ENCODE measurements at regions not wholly inside any gene's neighbourhood (a gene's known extent, or its start where the extent isn't known, plus 50 kb on each side); places are given as distances from the start of the nearest gene placed in this dataset.

DNA sequence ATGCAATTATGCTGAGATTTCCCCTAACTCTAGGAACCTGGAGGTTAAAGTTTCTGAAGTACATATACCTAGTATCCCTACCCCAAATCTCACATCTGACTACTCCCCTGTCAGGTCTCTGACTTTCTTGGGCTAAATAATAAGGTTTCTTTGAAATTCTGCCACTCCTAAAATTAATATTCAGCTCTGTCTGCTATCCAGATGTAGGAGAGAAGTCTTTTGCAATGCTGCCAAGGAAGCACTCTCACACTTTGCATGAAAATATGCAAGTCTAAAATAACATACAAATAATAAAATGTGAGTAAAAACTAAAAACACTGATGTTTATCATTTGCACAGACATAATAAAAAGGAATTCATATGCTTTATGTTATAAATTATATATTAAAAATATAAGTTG, 196.9 kb upstream of the LRFN5 start:
- no peak for DNase-seq (ENCODE audit: low read depth in 2 of 2)

DNA sequence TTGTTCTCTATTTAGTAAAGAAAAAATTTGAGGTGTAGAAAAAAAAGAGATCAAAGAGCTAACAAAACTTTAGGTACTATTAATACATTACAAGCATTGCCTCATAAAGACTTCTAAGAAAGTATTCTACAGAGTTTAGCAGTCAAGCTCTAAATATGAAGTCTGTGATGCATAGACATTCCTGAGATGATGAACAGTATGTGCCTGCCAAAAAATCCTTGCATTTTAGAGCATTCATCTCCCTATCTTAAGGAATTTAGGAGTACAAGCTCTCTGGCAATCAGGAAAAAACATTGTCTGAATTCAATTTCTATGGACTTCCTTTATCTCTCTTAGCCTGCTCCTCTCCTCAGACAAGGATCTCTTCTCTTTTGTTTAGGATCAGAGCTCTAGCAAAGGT, 202.6 kb upstream of the LRFN5 start:
- DNase-seq (ENCODE audit: low read depth in 2 of 2): no peak

DNA sequence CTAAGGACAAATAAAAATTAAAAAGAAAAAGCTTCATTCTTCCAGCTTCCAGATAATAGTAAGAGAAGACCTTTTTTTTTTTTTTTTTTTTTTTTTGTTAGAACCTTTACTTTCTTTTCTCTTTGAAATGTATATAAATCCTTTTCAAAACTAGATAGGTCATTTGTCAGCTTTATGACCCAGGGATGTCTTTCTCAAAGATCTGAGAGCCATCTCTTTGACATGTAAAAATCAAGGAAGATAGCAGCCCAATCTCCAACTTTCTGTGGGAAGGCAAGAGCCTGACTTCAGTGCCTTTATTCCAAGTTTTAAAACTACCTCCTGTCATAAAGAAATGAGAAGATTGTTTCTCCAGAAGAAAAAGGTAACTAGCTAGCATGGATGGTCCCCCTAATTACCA, 203.3 kb upstream of the LRFN5 start:
- DNase-seq (ENCODE audit: low read depth in 2 of 2): no peak

DNA sequence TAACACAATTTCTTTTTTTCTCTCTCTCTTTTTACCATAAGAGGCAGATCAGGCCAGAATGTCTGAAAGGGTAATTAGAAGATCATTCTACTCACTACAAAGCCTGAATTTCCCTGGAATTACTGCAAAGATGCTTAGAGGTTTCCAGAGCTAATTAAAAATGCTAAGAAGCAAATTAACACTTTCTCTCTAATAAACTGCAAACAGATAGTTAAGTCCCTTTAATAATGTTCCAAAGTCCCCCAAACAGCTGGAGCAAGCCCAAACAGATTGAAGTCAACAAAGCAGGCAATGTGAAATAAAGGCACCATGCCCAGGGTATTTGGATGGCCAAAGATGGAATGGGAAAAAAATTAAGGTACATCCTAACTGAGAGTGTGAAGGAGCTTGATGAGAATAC, 208.8 kb upstream of the LRFN5 start:
- DNase-seq (ENCODE audit: low read depth in 2 of 2): no peak

DNA sequence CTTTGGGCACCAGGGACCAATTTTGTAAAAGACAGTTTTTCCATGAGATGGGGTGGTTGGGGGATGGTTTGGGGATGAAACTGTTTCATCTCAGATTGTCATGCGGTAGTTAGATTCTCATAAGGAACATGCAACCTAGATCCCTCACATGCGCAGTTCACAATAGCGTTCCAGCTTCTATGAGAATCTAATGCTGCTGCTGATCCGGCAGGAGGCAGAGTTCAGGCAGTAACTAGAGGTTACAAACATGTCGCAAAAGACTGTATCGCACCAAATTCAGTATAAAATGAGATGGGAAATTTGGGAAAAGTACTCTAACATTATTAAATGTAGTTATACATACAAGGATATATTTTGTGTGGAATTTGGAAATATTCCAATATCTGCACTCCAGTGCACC, 213.2 kb upstream of the LRFN5 start:
- no peak for DNase-seq (ENCODE audit: low read depth in 2 of 2)

DNA sequence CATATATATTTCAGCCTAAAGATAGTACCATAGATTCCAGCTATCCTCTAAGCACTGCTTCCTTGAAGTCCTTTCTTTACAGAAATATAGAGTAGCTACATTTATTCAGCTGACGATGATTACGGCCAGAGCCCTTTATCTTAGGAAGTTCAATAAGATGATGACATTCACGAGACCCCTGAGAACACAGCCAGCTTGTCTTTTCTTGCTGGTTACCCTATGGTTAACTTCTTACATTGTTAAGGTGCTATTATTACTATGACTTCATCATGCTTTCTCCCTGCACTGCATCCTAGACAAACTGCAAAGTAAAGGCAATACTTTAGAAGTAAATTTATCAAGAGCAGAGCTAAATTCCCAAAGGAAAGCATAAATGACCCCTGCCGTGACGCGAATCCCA, 214.4 kb upstream of the LRFN5 start:
- DNase-seq (ENCODE audit: low read depth in 2 of 2): no peak

DNA sequence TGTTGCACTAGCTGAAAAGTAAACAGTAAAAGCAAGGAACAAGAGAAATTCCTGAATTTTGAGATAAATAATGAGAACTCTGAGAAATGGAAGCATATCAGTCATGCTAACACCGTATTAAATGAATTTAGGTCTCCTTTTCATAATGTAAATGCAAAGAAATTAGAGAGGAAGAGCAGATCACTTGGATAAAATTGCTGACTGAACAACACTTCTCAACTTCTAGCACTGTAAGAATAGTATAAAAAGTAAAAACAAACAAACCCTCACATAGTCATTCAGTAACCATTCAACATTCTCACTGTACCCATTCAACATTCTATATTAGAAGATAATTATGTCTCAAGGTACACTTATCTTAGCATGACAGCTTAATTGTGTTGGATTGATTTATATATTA, 217.3 kb upstream of the LRFN5 start:
- no peak for DNase-seq (ENCODE audit: low read depth in 2 of 2)

DNA sequence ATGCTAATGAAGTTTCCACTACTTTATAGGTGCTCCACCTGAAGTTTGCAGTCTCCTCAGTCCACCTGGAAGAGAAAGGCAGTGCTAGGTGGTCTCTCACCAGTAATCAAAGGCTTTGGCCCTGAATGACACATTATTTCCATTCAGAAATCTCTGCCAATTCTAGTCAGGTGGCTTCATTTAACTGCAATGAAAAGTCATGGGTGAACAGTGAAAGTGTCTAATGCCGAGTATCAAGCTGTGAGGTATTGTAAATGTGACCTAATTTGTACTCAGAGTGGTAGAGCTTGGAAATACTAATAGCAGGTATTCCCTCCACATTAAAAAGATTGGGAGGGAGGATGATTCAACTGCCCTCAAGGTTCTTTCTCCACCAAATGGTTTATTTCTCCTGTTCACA, 220.9 kb upstream of the LRFN5 start:
- DNase-seq (ENCODE audit: low read depth in 2 of 2): no peak

DNA sequence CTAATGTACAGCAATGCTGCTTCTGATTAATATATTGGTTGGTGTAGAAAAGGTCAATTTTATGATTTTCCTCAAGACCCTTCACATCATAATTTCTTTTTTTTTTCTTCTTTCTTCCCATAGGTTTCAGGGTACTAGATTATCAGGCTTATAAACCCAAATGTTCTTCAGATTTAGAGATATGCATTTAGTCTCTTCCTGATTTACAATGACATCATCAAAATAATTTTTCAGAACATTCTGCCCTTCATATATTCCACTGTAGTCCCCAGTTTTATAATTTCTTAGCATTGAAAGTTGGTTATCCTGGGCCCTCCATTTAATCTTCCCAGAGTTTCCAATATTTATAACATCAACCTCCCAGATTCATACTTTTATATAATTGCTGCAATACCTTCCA, 226.7 kb upstream of the LRFN5 start:
- DNase-seq (ENCODE audit: low read depth in 2 of 2): no peak

DNA sequence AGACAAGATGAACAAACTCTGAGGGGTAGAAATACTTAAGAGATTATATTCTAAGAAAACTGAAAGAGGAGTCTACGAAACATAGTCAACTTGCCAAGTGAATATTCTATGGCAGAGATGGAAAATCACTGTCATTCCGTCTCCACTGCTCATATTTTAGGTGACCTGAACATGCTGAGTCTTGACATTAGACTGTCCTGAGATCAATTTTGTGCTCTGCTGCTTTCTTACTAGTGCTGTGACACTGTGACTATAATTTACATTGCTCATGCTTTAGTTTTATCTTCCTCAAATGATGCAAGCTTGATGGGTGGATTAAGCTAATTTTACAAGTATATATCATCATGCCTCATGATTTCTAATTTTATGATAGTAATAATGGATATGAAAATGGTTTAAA, 228.2 kb upstream of the LRFN5 start:
- no peak for DNase-seq (ENCODE audit: low read depth in 2 of 2)

DNA sequence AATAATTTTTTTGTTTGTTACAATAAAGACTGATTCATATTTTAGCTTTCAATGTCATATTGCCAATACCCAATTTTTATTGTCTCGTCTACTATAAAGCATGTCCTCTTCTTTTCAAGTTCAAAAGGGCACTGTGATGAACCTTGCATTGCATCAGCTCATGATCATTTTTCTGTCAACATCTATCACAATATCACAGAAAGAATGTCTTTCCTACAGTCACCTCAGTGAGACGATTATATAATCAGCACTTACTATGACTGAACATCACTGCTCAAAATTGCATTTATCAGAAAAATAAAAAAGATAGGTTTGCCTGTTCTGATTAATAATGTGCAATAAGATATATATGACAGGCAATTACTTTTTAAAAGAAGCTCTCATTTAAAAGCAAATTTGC, 228.7 kb upstream of the LRFN5 start:
- no peak for DNase-seq (ENCODE audit: low read depth in 2 of 2)

DNA sequence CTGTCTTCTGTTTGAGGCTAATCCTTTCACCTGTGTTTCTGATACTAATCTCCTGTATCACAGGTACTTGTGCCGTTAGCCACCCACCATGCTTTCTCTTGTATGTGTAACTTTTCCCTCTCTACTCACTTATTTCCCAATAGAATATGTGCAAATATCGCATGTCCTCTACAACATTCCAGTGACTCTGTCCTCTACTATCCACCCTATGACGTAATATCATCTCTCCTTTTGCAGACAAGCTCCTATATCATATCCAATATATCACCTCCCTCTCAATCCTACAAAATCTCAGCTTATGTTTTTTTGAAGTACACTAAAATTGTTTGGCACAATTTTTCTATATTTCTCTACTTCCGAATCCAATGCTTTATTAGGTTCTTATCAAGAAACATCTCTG, 232.6 kb upstream of the LRFN5 start:
- no peak for DNase-seq (ENCODE audit: low read depth in 2 of 2)

DNA sequence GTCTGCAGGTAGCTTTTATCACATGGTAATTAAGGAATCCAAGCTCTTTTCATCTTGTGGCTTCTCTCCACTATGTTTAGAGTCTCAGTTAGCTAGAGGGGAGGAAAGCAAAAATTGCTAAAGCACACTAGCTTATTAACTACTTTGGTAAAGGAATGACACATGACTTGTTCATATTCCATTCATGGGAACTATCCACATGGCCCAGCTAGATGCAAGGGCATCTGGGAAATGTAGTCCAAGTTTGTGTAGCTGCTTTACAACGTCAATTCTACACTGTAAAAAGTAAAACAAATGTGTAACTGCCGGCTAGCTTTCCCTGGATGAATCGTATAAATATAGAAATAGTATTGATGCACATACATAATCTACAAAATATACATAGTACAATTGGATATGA, 244.5 kb upstream of the LRFN5 start:
- DNase-seq (ENCODE audit: low read depth in 2 of 2): no peak

DNA sequence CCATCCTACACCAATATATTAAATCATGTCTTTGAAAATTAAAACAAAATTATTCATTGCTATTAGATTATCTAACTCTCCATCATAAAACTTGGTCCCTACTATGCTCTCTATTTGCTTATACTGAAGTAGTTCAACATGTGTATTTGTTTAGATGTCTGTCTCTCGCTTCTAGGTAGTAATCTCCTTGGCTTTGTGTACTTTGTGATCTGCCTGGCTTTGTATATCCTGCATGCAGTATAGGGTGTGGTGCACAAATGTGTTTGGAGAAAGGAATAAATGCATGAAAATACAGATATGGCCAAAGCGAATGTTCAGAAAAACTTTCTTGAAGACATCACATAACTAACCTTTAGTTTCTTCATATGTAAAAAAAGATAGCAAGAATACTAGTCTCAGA, 246.6 kb upstream of the LRFN5 start:
- DNase-seq (ENCODE audit: low read depth in 2 of 2): no peak

DNA sequence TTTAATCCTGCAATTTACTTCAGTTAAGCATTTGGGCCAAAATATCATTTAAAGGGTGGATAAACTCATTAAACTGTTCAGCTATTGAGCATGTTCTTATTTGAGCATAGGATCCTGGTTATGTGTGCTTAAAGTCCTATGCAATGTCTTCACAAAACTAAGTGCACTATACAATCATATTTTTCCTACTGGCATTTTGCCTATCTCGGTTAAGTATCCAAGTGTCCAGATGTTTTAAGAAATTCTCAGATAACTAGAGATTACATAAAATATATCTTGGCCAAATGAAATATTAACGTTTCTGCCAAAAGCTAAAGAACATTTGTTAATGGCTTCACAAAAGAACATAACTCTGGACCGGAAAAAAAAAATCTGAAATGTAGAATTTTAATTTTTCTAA, 250.8 kb upstream of the LRFN5 start:
- DNase-seq (ENCODE audit: low read depth in 2 of 2): no peak

DNA sequence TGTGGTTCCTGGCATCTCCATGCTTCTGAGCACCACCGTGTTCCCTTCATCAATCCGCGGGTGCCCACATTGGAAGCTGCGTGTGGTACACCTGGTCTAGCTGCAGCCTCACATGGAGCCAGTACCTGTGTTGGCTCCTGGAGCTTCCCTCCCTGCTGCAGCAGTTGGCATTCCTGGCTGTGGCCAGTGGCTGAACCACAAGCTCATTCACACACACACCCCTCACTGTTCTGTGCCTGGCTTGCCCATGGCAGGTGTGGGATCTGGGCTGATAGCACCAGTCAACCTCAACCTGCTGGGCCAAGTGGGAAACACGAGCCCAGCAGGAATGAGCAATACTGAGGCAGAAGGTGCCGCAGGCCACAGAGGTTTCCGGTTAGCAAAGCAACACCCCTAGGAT, 256.2 kb upstream of the LRFN5 start:
- DNase-seq (ENCODE audit: low read depth in 2 of 2): no peak

DNA sequence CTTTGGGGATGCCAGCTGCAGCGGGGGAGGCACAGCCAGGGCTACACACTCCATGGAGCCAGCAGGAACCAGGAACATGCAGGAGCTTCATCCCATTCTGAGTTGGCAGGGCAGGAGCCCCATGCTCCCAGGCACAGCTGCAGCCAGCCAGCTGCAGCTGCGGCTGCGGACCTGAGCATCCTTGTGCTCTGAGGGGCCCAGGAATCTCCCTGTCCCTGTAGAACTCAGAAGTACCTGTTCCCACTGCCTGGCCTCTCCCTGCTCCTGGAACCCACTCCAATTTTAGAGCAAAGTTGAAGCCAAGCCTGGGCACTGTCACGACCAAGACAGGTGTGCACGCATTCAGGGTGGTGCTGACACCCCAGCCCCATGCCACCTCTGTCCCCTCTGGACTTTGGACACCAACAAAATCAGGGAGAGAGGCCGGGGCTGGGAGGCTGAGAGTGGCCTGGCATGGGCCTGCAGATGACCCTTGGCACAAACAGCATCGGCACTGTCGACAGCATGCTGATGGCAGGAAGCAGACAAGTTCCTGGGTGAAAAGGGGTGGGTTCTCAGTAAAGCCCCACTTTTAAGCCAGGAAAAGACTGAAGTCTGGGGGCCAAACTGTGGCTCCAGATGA, 257.3 kb upstream of the LRFN5 start:
- no peak for DNase-seq (ENCODE audit: low read depth in 2 of 2)

DNA sequence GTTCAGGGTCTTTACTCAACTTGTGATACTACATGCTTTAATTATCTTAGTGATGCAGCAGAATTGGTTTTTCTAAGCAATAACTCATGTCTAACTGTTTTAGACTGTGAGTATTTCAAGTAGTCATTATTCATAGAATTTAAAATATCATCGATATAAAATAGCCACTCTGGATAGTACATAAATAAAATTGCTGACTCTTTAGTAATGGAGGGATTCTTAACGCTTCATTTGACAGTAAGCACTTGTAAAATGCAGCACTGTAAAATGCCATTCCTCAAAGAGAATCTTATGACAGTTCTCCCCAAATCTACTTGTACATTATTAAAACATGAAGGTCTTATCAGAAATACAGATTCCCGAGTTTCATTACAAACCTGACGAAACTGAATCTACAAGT, 262.8 kb upstream of the LRFN5 start:
- DNase-seq (ENCODE audit: low read depth in 2 of 2): no peak

DNA sequence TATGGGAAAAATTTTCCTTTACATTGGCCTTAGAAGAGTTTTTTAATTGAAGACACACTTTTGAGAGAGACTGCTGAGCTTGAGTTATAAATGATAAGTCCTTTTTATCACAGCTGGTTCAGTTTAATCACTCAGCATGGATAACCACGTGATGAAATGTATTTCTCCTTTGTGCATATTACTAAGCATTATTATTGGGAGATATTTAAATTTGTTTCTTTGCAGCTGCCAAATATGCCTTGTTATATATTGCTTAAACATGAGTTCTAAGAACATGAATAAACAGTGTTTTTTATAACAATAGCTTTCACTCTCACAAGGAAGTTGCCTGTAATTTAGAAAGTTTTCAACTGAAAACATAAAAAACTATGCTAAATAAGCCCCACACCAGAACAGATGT, 293.5 kb upstream of the LRFN5 start:
- DNase-seq (ENCODE audit: low read depth in 2 of 2): no peak

DNA sequence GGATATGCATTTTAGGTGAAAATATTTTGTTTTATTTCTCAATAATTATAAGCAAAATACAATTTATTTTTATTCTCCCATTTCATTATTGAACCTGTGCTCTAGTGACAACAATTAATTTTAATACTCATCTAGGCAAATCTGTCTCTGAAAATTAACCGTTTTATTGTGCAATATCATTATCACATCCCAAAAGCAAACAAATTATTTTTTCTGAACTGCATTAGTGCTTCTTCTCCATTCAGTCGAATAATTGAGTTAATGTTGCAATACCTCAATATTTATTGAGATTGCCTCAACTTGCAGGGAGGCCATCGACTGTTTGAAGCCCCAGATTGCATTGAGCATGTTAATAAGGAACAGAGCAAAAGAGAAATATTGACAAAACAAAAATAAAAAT, 303.2 kb upstream of the LRFN5 start:
- DNase-seq (ENCODE audit: low read depth in 2 of 2): no peak

DNA sequence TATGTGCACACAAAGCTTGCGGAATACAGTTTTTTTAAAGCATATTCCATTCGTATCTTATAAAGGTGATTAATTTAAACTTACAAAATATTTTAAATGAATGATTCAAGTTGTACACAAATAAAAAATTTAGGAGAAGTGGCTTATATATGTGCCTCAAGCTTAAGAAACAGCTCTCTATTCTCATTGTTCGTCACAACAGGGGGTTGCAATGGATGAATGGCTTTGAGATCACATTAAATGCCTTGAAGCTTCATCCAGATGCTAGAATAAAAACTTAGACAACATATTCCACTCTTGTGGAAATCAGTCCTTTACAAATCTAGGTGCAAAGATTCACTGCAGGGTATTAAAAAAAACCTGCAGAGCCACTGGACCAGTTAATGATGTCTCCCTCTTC, 303.9 kb upstream of the LRFN5 start:
- DNase-seq (ENCODE audit: low read depth in 2 of 2): no peak

DNA sequence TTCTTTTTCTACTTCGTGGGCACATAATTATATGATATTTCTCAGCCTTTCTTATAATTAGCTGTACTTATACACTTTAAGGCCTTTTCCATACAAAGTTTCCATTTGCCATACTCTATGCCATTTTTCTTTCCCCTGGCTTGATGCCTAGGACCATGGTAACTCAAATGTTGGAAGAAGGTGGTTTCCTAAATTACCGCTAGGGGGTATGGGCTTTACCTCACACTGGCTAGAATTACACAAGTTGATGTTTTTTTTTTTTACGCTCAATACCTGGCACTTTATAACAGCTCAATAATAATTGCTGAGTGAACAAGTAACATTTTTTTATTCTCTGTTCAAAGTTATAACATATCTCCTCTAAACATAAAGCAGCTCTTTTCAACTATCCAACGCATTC, 306.8 kb upstream of the LRFN5 start:
- DNase-seq (ENCODE audit: low read depth in 2 of 2): no peak

DNA sequence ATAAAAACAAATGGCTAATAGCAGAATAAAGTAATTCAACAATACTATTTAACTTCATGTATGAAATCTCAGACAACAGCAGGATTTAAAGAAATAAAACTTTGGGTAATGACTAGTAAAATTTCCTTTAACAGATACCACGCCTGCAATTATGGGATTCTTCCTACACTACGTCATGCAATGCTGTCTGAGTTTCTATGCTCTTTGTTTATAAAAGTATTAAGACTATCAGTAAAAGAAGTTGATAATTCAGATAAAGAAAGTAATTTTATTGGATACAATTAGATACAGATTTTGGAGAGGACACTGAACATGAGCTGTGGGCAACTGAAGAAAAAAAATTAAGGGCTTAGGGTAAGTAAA, 308.4 kb upstream of the LRFN5 start:
- DNase-seq (ENCODE audit: low read depth in 2 of 2): no peak

DNA sequence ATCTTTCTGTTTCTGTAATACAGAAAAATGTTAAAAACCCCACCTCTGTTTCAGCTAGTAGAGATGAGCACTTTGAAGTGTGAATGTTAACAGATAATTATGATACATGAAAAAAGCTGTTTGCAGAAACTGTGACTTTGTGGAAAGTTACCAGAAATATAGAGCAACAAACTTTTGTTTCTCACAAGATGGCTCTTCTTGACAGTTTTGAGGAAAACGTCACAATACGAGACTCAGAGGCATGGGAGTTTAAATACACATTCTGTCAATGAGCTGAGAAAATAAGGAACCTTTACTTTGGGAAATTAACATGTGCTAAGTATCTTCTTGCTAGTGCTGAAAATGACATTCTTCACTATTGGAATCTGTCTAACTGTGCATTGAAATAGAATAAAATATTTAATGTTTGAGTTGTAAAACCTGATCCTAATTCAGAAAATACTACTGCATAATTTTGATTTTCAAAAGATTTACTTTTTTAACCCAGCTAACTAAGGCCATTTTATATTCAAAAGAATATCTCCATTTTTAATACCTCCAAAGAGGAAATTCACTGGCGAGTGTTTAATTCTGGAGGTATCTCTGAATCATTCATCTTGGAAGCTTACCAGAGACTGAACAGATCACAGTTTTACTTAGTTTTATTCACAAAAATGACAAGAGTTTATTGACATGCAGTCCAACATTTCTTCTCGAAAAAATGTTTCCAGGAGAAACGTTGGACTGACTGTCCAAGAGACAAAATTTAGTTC, 308.9 kb upstream of the LRFN5 start:
- DNase-seq (ENCODE audit: low read depth in 2 of 2): no peak
